OCI-M2 (cell line): ENCODE measurements at regions not wholly inside any gene's neighbourhood (a gene's known extent, or its start where the extent isn't known, plus 50 kb on each side); places are given as distances from the start of the nearest gene placed in this dataset.

ENCODE experiments used
- DNase-seq: peaks from one replicate; lab custom pipeline; 2025; ENCODE audit not compliant: unreplicated experiment; lab: John Stamatoyannopoulos, UW

DNA sequence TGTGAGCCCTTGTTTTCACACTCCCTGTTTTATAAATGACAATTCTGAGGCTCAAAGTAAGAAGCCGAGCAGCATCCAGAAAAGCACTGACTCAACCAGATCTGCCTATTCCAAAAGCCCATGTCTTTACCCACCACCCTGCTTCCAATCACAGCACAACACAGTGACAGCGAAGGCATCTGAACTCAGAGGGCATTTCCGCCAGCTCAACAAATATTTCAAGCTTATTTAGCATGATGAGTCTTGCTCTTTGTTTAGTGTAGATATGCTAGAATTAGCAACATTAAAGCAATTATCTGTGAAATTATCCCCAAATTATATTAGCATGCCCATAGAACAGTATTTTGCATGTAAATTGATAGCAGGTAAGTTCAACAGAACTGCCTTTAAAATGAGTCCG lies 359.1 kb upstream of the RAB6C start:
- DNase-seq = no peak

GRCh38 chr2:129623783-129624182 lies 355.7 kb upstream of the RAB6C start:
- no peak for DNase-seq

DNA sequence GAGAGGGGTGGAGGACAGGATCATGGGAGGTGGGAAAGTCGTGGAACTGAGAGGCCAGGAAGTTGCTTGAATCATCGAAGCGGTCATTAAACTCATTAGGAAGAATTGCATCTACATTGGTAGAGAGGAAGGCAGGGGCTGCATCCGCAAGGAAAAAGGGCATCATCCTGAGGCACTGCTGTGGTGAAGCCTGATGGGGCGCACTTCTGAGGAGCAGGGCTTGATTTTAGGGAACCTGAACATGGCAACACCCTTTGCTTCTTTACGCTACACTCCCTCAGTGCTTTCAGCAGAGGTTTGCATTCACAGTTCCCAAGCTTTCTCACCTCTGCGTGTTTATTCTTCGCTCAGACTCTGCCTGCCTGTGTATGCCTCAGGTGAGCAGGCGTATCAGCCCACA lies 352.0 kb upstream of the RAB6C start:
- no peak for DNase-seq

- DNase-seq = no peak
Observed at GRCh38 chr2:129636692-129637091, 342.8 kb upstream of the RAB6C start.

DNA sequence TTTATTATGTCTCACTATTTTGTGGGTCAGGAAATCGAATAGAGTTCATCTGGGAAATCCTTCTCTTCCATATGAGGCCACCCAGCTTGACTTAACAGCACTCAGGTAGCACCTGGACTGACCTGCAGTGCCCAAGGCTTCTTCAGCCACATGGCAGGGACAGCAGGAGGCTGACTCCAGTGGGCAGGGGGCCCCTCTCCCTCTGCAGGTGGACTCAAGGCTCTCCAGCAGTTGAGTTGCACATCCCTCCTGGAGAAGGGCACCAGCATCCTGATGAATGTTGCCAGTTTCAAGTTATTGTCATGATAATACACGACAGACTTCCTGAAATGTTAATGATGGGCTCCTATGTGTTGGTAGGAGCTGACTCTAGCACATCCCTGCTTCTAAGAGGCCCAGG lies 338.1 kb upstream of the RAB6C start:
- no peak for DNase-seq

DNA sequence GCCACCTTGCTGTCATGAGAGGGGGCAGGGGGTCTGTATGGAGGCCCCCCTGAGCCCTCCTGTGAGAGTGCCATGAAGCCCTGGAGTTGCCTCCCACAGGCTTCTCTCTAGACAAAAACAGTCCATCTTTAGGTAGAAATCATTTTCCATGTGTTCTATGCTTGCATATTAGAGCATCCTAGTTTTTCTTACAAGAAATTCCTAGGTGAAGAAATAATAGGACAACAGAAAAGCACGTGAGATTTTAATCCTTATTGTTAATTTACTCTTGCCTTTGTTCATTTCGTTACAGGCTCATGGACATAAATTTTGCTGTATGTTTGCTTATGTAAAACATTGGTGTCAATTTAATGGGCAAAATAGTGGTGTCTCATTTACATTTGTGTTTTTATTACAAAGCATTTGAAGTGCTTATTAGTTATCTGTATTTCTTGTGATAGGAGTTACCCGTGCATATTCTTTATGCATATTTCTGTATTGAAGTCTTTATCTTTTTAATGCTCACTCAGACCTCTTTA lies 336.9 kb upstream of the RAB6C start:
- no peak for DNase-seq

GRCh38 chr2:129645335-129645734 lies 334.1 kb upstream of the RAB6C start:
- no peak for DNase-seq

GRCh38 chr2:129646107-129646506 lies 333.4 kb upstream of the RAB6C start:
- DNase-seq = no peak

DNA sequence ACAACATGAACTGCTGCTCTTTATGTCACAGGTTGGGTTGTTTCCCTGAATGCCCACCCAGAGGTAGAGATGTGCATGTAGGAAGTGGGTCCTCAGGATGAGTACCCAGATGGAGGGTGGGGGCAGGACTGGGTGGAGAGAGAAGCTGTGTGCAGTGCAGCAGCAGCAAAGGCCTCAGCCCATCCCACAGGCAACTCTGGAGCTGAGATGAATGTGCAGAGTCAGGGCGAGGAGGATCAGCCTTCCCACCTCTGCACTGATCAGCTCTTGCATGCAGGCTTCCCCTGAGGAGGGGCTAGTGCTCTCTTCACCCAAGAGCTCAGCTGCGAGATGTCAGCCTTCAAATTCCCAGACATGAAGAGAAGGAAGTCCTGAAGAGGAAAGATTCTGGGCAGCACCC lies 326.2 kb upstream of the RAB6C start:
- DNase-seq = no peak

- DNase-seq = no peak
Observed at GRCh38 chr2:129654331-129654730, 325.1 kb upstream of the RAB6C start.

DNA sequence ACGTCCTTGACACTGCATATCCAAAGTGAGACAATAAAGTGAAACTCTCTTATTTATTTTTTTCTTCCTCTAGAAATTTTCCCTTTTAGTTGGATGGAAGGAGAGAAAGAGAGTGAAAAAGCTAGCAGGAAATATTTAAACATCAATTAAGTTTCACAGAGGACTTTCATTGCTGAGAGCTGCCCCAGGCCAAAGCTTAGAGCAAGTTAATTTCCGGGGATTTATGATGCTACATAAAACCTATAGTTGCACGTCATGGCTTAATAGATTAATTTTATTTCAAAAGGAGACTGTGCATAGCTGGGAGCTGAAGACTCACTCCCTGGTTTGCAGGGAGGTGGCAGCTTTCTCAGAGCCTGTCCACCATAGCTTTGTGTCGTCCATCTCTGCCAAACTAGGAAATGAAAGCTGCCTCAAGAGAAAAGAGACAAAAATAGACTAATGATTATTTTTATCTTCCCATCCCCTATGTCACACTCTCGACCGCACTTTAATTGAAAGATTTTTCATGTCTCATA lies 323.3 kb upstream of the RAB6C start:
- no peak for DNase-seq

DNA sequence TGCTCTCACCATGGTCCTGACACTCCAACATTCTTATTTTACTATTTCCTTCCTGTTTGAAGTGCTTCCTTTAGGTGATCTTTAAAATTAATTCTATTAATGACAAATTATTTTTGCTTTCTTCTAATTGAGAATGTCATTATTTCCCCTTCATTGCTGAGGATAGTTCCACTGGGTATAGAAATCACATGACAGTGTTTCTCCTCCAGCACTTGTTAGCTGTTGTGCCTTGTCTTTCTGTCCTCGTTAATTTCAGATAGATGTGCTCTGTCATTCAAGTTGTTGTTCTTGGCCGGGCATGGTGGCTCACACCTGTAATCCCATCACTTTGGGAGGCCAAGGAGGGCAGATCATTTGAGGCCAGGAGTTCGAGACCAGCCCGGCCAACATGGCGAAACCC lies 321.0 kb upstream of the RAB6C start:
- DNase-seq = no peak

- DNase-seq = no peak
Observed at GRCh38 chr2:129661935-129662334, 317.5 kb upstream of the RAB6C start.

DNA sequence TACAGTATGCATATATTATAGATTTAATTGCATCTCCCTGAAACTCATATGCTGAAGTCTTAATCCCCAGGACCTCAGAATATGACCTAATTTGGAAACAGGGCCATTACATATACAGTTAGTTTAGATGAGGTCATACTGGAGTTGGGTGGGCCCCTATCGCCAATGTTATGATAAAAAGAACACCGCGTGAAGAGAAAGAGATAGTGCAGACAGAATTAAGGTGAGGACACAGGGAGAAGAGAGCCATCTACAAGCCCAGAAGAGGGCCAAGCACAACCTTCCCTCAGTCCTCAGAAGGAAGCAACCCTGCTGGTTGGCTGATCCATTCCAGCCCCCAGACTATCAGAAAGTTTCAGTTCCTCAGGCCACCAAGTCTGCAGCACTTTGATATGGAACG lies 311.9 kb upstream of the RAB6C start:
- DNase-seq = no peak

DNA sequence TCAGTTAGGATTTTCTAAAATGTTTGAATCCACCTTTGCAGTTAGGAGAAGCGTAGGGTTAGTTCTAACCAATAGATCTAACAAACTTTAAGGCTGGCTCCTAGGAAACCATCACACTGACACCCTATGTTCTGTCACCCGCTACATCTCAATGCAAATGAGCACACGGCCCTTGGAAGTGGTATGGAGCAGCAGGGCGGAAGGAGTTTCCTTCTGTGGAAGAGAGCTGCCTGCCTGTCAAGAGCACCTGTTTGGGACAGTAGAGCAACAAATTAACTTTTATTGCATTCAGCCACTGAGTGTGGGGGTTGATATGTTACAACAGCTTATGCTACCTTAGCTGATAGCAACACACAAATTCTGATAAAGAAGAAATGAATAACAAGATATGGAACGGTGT lies 306.9 kb upstream of the RAB6C start:
- no peak for DNase-seq

- no peak for DNase-seq
Observed at GRCh38 chr2:129673234-129673633, 306.2 kb upstream of the RAB6C start.

DNA sequence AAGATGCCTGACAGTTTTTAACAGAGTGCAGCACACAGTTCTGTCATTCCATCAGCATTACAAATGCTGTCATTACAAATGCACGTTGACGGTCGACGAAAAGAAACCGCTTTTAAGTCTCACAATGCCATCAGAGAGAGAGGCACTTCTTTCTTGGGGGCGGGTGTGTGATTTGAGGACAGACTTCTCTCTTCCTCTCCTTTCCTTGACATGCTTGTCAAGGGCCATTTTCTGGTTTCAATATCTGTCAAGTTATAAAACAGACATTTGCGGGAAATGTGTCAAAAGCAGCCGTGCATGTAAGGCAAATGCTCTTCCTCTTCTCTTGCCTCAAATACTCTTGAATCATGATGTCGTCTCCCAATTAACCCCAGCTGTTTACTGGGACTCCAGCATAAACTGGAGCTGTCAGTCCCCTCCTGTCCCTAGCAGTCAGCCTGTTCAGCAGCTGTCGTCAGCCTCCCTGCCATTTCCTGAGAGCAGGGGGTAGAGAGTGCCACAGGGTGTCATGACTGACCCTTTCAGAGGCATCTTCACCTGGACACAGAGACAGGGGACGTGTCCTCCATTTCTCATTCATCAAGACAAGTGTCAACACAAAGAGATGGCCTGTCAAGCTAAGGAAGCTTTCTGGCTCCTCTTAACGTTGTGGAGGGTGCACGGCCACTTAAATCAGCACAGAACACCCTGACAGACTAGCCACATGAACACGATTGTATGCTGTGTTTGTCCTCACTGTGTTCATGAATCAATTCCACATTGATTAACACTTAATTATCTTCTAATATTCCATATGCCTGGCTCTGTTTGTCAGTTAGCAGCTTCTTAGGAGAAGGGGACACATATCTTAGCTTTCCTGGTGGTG lies 305.4 kb upstream of the RAB6C start:
- DNase-seq = no peak

GRCh38 chr2:129678751-129679150 lies 300.7 kb upstream of the RAB6C start:
- DNase-seq = no peak

- DNase-seq = no peak
Observed at GRCh38 chr2:129681788-129682187, 297.7 kb upstream of the RAB6C start.

DNA sequence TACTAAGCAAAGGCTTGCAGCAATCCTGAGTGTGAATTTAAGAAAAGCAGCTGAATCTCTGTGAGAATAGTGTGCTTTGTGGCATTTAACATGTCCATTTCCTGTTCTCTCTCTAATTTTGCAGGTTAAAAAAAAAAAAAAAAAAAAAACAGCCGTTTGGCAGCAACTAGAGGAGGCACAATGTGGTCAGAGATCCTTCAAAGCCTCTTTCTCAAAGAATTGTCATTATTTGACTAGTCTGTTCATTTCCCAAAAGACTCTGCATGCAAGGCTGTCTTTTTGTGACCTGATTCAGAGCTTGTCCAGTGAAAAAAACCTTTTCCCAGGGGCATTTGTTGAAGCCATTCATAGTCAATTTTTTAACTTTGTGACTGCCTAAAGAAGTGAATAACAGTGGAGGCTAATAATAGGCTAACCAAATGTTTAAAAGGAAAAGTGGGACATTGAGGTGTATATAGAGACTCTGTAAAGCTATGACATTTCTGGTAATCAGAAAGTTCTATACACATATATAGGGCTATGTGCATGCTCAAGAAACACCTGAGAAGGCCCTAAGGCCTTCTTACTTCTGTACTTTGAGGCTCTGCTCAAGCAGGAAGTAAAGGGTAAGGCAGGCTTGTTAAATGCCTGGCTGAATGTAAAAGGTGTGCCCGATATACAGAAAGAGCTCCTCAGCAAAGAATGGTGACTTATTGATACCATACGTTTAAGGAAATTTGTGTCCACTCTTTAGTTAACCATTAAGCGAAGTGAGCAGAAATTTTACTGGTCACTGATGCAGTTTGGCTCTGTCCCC lies 289.6 kb upstream of the RAB6C start:
- DNase-seq = no peak

DNA sequence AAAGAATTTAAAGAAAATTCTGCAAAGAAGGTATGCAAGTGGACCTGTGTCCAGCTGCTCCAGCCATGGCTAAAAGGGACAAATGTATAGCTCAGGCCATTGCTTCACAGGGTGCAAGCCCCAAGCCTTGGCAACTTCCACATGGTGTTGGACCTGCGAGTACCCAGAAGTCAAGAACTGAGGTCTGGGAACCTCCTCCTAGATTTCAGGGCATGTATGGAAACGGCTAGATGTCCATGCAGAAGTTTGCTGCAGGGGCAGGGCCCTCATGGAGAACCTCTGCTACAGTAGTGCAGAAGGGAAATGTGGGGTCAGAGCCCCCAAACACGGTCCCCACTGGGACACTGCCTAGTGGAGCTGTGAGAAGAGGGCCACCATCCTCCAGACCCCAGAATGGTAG lies 284.0 kb upstream of the RAB6C start:
- DNase-seq = no peak

DNA sequence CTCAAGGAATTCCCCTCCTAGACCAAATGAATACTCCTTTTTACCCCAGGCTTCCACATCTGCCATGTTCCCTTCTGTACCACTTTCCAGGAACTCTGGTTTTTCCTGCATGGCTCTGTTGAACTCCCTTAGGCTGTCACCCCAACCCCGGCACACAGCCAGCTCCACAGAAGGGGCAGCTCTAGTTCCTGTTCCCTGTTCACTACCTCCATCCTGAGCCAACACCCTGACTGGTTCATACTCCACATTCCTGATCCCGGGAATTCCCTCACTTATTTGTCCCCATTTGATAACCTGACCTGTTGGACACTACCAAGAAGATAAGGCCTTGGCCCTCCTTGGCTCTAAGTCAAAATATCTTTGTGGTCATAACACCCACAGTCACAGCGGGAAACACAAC lies 280.9 kb upstream of the RAB6C start:
- DNase-seq = no peak
